ENCODE measurements at regions not wholly inside any gene's neighbourhood (a gene's known extent, or its start where the extent isn't known, plus 50 kb on each side); places are given as distances from the start of the nearest gene placed in this dataset.

DNA sequence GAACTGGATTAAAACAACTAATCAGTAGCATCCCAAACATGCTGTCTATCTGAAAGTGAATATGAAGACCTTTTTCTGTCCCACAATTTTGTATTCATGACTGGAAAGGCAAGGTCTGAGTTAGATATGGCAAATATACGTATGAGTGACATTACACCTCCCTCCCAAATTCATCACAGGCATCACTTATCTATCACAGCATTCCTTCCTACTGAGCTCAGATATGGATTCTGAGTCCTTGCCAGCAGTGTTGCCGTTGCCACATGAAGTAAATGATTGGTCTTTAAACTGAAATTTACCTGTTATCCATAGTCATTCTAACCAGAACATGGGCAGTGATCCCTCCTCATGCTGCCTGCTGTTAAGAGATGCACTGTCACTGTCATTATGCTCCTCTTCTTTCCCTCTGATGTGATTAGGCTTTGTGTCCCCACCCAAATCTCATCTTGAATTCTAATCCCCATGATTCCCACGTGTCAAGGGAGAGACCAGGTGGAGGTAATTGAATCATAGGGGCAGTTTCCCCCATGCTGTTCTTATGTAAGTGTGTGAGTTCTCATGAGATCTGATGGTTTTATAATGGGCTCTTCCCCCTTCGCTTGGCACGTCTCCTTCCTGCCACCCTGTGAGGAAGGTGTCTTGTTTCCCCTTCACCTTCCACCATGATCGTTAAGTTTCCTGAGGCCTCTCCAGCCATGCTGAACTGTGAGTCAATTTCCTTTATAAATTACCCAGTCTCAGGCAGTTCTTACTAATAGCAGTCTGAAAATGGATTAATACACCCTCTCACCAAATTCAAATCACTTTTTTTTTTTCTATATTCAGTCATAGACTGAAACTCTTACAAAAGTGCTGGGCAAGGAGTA is 288.4 kb downstream of the NUAK1 start:
- Histone ChIP-seq H3K9me3 (no peaks in the 10 kb centered on the region), H3K36me3 (no peaks in the 10 kb centered on the region), H3K4me3 (no peak overlapping the region), H3K4me1 (replicated peaks) (no peaks in the 10 kb centered on the region), H3K27me3 (replicated peaks; ENCODE audit: insufficient read depth) (no peaks in the 10 kb centered on the region), H3K27ac (no peak overlapping the region)
- WGBS: 84% methylated on average over 6 of the region's 6 CpGs
- intact Hi-C loops (cut with DNase I): no loop called here
- TF ChIP-seq POLR2AphosphoS5 (IDR thresholded peaks at IDR 0.05): no peak
- TF ChIP-seq POLR2A (IDR thresholded peaks at IDR 0.05): no peak
- TF ChIP-seq, protein P1, sequence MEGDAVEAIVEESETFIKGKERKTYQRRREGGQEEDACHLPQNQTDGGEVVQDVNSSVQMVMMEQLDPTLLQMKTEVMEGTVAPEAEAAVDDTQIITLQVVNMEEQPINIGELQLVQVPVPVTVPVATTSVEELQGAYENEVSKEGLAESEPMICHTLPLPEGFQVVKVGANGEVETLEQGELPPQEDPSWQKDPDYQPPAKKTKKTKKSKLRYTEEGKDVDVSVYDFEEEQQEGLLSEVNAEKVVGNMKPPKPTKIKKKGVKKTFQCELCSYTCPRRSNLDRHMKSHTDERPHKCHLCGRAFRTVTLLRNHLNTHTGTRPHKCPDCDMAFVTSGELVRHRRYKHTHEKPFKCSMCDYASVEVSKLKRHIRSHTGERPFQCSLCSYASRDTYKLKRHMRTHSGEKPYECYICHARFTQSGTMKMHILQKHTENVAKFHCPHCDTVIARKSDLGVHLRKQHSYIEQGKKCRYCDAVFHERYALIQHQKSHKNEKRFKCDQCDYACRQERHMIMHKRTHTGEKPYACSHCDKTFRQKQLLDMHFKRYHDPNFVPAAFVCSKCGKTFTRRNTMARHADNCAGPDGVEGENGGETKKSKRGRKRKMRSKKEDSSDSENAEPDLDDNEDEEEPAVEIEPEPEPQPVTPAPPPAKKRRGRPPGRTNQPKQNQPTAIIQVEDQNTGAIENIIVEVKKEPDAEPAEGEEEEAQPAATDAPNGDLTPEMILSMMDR (IDR thresholded peaks at IDR 0.05): no peak
- DNase-seq (ENCODE audit: low spot score): no peak

DNA sequence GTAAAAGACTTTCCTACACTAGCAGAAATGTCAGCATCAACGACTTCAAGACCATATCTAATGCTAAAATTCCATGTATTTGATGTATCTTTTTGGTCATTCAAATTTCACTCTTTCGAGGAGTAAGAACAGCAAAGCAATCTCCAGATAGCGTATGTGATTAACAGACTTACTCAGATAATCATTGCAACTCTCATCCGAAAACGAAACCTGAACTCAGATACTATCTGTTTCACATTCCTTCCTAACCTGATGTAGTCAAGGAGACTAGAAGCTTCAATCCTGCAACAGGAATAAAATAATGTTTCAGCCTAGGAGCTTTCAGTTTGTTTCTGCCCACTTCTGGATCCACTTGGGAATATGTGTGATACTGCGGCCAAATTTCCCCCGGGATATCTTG is 286.3 kb downstream of the NUAK1 start:
- intact Hi-C loops (cut with DNase I): no loop called here

DNA sequence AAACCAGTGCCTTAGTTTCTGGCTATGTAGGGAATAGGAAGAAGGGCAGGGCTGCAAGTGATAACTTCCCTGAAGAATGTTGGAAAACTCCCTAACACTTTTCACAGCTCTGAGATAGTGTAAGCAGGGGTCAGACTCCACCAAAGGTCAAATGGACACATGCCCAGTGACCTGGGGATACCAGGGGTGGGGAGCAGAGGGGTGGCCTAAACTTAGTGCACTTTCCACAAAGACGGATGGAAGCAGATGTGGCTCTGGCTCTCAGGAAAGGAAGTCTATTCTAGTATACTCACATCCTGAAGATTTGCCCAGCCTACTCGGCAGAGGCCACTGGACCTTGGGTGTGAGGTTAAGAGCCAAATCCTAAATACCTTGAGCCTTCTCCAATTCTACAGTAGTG is 285.8 kb downstream of the NUAK1 start:
- no peaks in the 10 kb centered on the region for H3K27me3 ChIP-seq (replicated peaks; ENCODE audit: insufficient read depth)
- no peaks in the 10 kb centered on the region for H3K4me1 ChIP-seq (replicated peaks)
- 73% methylated on average over 2 of the region's 2 CpGs for WGBS
- H3K36me3 ChIP-seq: no peaks in the 10 kb centered on the region
- TF ChIP-seq, protein P1 (IDR thresholded peaks at IDR 0.05): no peak
- TF ChIP-seq POLR2A (IDR thresholded peaks at IDR 0.05): no peak
- TF ChIP-seq POLR2AphosphoS5 (IDR thresholded peaks at IDR 0.05): no peak
- intact Hi-C loops (cut with DNase I): no loop called here
- no peak overlapping the region for H3K27ac ChIP-seq
- DNase-seq (ENCODE audit: low spot score): no peak
- H3K4me3 ChIP-seq: no peak overlapping the region
- no peaks in the 10 kb centered on the region for H3K9me3 ChIP-seq

More for the DNA sequence above, 286.3 kb downstream of the NUAK1 start:
- Histone ChIP-seq H3K36me3 (no peaks in the 10 kb centered on the region), H3K27ac (no peak overlapping the region), H3K4me1 (replicated peaks) (no peaks in the 10 kb centered on the region), H3K27me3 (replicated peaks; ENCODE audit: insufficient read depth) (no peaks in the 10 kb centered on the region), H3K9me3 (no peaks in the 10 kb centered on the region), H3K4me3 (no peak overlapping the region)
- TF ChIP-seq POLR2A (IDR thresholded peaks at IDR 0.05) (no peak), POLR2AphosphoS5 (IDR thresholded peaks at IDR 0.05) (no peak)
- TF ChIP-seq, protein P1 (IDR thresholded peaks at IDR 0.05): no peak
- DNase-seq (ENCODE audit: low spot score): no peak
- 67% methylated on average over 7 of the region's 7 CpGs for WGBS

DNA sequence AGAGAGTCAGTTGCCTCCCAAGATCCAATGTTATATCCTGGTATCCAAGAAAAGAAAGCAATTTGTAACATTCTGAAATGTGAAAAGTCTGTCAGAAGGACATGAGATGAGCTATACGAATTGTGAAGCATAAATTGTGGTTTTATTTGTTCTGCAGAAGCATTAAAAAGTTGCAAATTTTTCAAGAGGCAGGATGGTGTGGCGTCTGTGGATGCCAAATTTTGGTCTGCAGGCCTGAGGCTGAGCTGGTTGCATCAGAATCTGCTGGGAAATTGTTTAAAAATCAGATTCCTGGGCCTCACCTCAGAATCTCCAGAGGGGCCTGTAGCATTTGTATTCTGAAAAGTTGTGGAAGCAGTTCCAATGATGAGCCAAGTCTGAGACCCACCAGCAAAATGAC is 284.7 kb downstream of the NUAK1 start:
- H3K36me3 ChIP-seq: no peaks in the 10 kb centered on the region
- DNase-seq (ENCODE audit: low spot score): no peak
- H3K9me3 ChIP-seq: no peaks in the 10 kb centered on the region
- no peaks in the 10 kb centered on the region for H3K27me3 ChIP-seq (replicated peaks; ENCODE audit: insufficient read depth)
- H3K27ac ChIP-seq: no peak overlapping the region
- H3K4me3 ChIP-seq: no peak overlapping the region
- intact Hi-C loops (cut with DNase I): no loop called here
- no peaks in the 10 kb centered on the region for H3K4me1 ChIP-seq (replicated peaks)
- TF ChIP-seq, protein P1 (IDR thresholded peaks at IDR 0.05): no peak
- no peak for TF ChIP-seq POLR2AphosphoS5 (IDR thresholded peaks at IDR 0.05)
- no peak for TF ChIP-seq POLR2A (IDR thresholded peaks at IDR 0.05)
- 79% methylated on average over 2 of the region's 2 CpGs for WGBS
